H9 (cell line): ENCODE measurements at regions not wholly inside any gene's neighbourhood (a gene's known extent, or its start where the extent isn't known, plus 50 kb on each side); places are given as distances from the start of the nearest gene placed in this dataset.

Source experiments
- DNase-seq: peaks from one replicate; pipeline ENCODE4 v3.0.0-alpha.2; 2017
- H2AFZ ChIP-seq: one replicate; pipeline ENCODE4 v1.6.1; 2013; ENCODE audit warnings: mild to moderate bottlenecking, low read length, control low read depth, moderate library complexity
- H2AK5ac ChIP-seq: 2 replicates; pipeline ENCODE4 v1.6.1; 2013; ENCODE audit warnings: low read length, control low read depth, mixed read lengths; ENCODE audit not compliant: insufficient read length
- H2BK120ac ChIP-seq: one replicate; pipeline ENCODE4 v1.6.1; 2013; ENCODE audit warnings: low read depth, mild to moderate bottlenecking, low read length, control low read depth, inconsistent platforms; ENCODE audit not compliant: poor library complexity, severe bottlenecking
- H2BK12ac ChIP-seq: 2 replicates; pipeline ENCODE4 v1.6.1; 2013; ENCODE audit warnings: low read length, control low read depth, mixed read lengths, low read depth; ENCODE audit not compliant: insufficient read length
- H2BK15ac ChIP-seq: 2 replicates; pipeline ENCODE4 v1.6.1; 2013; ENCODE audit warnings: low read depth, low read length, control low read depth
- H2BK20ac ChIP-seq: one replicate; pipeline ENCODE4 v1.6.1; 2013; ENCODE audit warnings: low read depth, mild to moderate bottlenecking, low read length, control low read depth, inconsistent platforms; ENCODE audit not compliant: poor library complexity, severe bottlenecking
- H2BK5ac ChIP-seq: 2 replicates; pipeline ENCODE4 v1.6.1; 2013; ENCODE audit warnings: low read length, control low read depth, mixed read lengths; ENCODE audit not compliant: insufficient read length
- H3K14ac ChIP-seq: 2 replicates; pipeline ENCODE4 v1.6.1; 2013; ENCODE audit warnings: low read length, control low read depth; ENCODE audit not compliant: insufficient read depth
- H3K18ac ChIP-seq: 2 replicates; pipeline ENCODE4 v1.6.1; 2013; ENCODE audit warnings: low read depth, mild to moderate bottlenecking, mixed read lengths, low read length, control low read depth; ENCODE audit not compliant: insufficient read length
- H3K23ac ChIP-seq: 2 replicates; pipeline ENCODE4 v1.6.1; 2013; ENCODE audit warnings: low read length, control low read depth, mixed read lengths, low read depth; ENCODE audit not compliant: insufficient read length
- H3K23me2 ChIP-seq: 2 replicates; pipeline ENCODE4 v1.6.1; 2013; ENCODE audit warnings: low read depth, mild to moderate bottlenecking, mixed read lengths, low read length, control low read depth; ENCODE audit not compliant: insufficient read length, poor library complexity, severe bottlenecking
- H3K27ac ChIP-seq: 2 replicates; pipeline ENCODE4 v1.5.1; 2013; ENCODE audit warnings: low read length, control low read depth, mixed read lengths, low read depth; ENCODE audit not compliant: insufficient read length
- H3K27me3 ChIP-seq: 2 replicates; pipeline ENCODE4 v1.6.1; 2013; ENCODE audit warnings: low read length, control low read depth, inconsistent platforms; ENCODE audit not compliant: insufficient read depth
- H3K4ac ChIP-seq: 2 replicates; pipeline ENCODE4 v1.6.1; 2013; ENCODE audit warnings: low read depth, mild to moderate bottlenecking, control low read depth, inconsistent platforms, low read length, moderate library complexity
- H3K4me1 ChIP-seq: 2 replicates; pipeline ENCODE4 v1.6.1; 2013; ENCODE audit warnings: low read length, control low read depth, inconsistent platforms; ENCODE audit not compliant: insufficient read depth
- H3K4me2 ChIP-seq: 2 replicates; pipeline ENCODE4 v1.6.1; 2013; ENCODE audit warnings: low read length, control low read depth, mixed read lengths; ENCODE audit not compliant: insufficient read length, insufficient read depth
- H3K56ac ChIP-seq: 2 replicates; pipeline ENCODE4 v1.6.1; 2013; ENCODE audit warnings: low read depth, mild to moderate bottlenecking, mixed read lengths, low read length, control low read depth; ENCODE audit not compliant: insufficient read length
- H3K79me1 ChIP-seq: 2 replicates; pipeline ENCODE4 v1.6.1; 2013; ENCODE audit warnings: low read depth, mild to moderate bottlenecking, moderate library complexity, low read length, control low read depth, inconsistent platforms; ENCODE audit not compliant: insufficient read depth, poor library complexity, severe bottlenecking
- H3K79me2 ChIP-seq: 2 replicates; pipeline ENCODE4 v1.6.1; 2013; ENCODE audit warnings: low read length, control low read depth, inconsistent platforms; ENCODE audit not compliant: insufficient read depth
- H3K9ac ChIP-seq: 2 replicates; pipeline ENCODE4 v1.6.1; 2013; ENCODE audit warnings: low read length, control low read depth, mixed read lengths; ENCODE audit not compliant: insufficient read length; ENCODE audit errors: extremely low read depth
- H3K9me3 ChIP-seq: one replicate; pipeline ENCODE4 v1.6.1; 2013; ENCODE audit warnings: low read depth, low read length, inconsistent platforms; ENCODE audit not compliant: control insufficient read depth
- H3T11ph ChIP-seq: one replicate; pipeline ENCODE4 v1.6.1; 2013; ENCODE audit warnings: mild to moderate bottlenecking, low read length, control low read depth, inconsistent platforms
- H4K20me1 ChIP-seq: one replicate; pipeline ENCODE4 v1.6.1; 2013; ENCODE audit not compliant: control insufficient read depth, insufficient read length, insufficient read depth
- H4K5ac ChIP-seq: 2 replicates; pipeline ENCODE4 v1.6.1; 2013; ENCODE audit warnings: low read depth, mild to moderate bottlenecking, mixed read lengths, low read length, control low read depth; ENCODE audit not compliant: insufficient read length
- H4K8ac ChIP-seq: replicated peaks from 2 replicates; pipeline ENCODE4 v1.6.1; 2013; ENCODE audit warnings: low read length, control low read depth, mixed read lengths, low read depth; ENCODE audit not compliant: insufficient read length
- H4K91ac ChIP-seq: 2 replicates; pipeline ENCODE4 v1.6.1; 2013; ENCODE audit warnings: low read depth, mild to moderate bottlenecking, moderate library complexity, mixed read lengths, low read length, control low read depth; ENCODE audit not compliant: insufficient read length
- H3K27ac Mint-ChIP-seq, 3 experiments: 2 replicates in 2 of 3; 3 replicates in 1 of 3; pipeline ENCODE4 v1.8.0; 2020 to 2021; ENCODE audit warnings: mixed read lengths in 3 of 3, mild to moderate bottlenecking in 1 of 3, moderate library complexity in 1 of 3
- H3K27me3 Mint-ChIP-seq: 2 replicates; pipeline ENCODE4 v1.8.0; 2021; ENCODE audit warnings: low read depth, mild to moderate bottlenecking, moderate library complexity, mixed read lengths
- H3K36me3 Mint-ChIP-seq, 3 experiments: 2 replicates in 2 of 3; 3 replicates in 1 of 3; pipeline ENCODE4 v1.8.0; 2020 to 2021; ENCODE audit warnings: low read depth in 3 of 3, mixed read lengths in 3 of 3; ENCODE audit not compliant: insufficient read depth in 1 of 3
- H3K4me1 Mint-ChIP-seq, 2 experiments: 2 replicates each; pipeline ENCODE4 v1.8.0; 2020; ENCODE audit warnings: mixed read lengths in 2 of 2
- H3K4me3 Mint-ChIP-seq, 2 experiments: 2 replicates in 1 of 2; 3 replicates in 1 of 2; pipeline ENCODE4 v1.8.0; 2020 to 2021; ENCODE audit warnings: mild to moderate bottlenecking in 2 of 2, mixed read lengths in 2 of 2, moderate library complexity in 1 of 2
- H3K9me3 Mint-ChIP-seq, 2 experiments: 2 replicates in 1 of 2; 3 replicates in 1 of 2; pipeline ENCODE4 v1.8.0; 2020; ENCODE audit warnings: mild to moderate bottlenecking in 2 of 2, mixed read lengths in 2 of 2, moderate library complexity in 1 of 2
- CTCF ChIP-seq: fragments of 200-600 bp; sonication (generic); conservative IDR thresholded peaks from 3 replicates; pipeline ENCODE4 v1.8.0; 2021; ENCODE audit warnings: antibody characterized with exemption, mild to moderate bottlenecking
- WGBS: extraction: QIAGEN DNeasy Blood & Tissue Kit; methylation state at CpG from one replicate; pipeline ENCODE4 v1.1.7; 2013; ENCODE audit warnings: missing lambda C conversion rate, low lambda C conversion rate, mixed read lengths; ENCODE audit not compliant: insufficient read length; ENCODE audit errors: extremely low coverage; 5-methylcytosine and 5-hydroxymethylcytosine counted together

DNA sequence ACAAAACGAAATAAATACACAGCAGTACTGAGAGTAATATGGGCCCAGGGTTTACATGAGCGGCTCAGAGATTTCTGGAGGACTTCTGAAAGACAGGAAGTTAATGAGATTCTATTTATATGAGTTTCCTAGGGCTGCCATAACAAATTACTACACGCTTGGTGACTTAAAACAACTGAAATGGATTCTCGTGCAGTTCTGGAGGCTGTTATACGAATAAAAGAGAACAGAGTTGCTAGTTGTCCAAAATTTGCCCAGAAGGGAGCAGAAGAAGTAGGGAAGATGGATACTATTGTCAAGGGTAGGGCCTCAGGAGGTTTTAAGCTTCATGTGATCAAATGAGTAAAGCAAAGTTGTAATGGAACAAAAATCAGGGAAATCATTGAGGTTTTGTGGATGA, 173.1 kb upstream of the LYSMD4 start:
- Mint-ChIP-seq H3K27ac (no peak overlapping the region), H3K27me3 (peaks cover 2% of the 10 kb centered on the region; the same call in 1 of the 2 replicates), H3K9me3 (no peaks in the 10 kb centered on the region), H3K36me3 (no peaks in the 10 kb centered on the region), H3K4me3 (no peak overlapping the region), H3K4me1 (peaks cover 6 to 7% of the 10 kb centered on the region in 2 experiments)
- Histone ChIP-seq H3K9ac (no peak overlapping the region), H2BK120ac (no peak overlapping the region), H4K20me1 (no peaks in the 10 kb centered on the region), H3K27me3 (no peaks in the 10 kb centered on the region), H2BK5ac (no peak overlapping the region), H3K27ac (no peak overlapping the region), H3K4ac (no peak overlapping the region), H3K4me2 (no peak overlapping the region), H3K14ac (no peak overlapping the region), H2AFZ (no peak overlapping the region), H3K56ac (no peak overlapping the region), H4K5ac (no peak overlapping the region), H2BK15ac (no peak overlapping the region), H3K79me2 (no peaks in the 10 kb centered on the region; the same call in 1 of the 2 replicates), H3K4me1 (no peaks in the 10 kb centered on the region), H4K8ac (no peak overlapping the region), H2BK20ac (no peak overlapping the region), H3K23ac (no peak overlapping the region), H4K91ac (no peak overlapping the region), H3K79me1 (no peaks in the 10 kb centered on the region), H3K23me2 (no peaks in the 10 kb centered on the region), H3T11ph (no peak overlapping the region), H2BK12ac (no peak overlapping the region), H2AK5ac (no peak overlapping the region), H3K18ac (no peak overlapping the region), H3K9me3 (no peaks in the 10 kb centered on the region)
- DNase-seq, result no peak
- no peak for TF ChIP-seq CTCF
- no CpG with 5 or more reads among the region's 5 CpGs for WGBS
